ENCODE measurements at regions not wholly inside any gene's neighbourhood (a gene's known extent, or its start where the extent isn't known, plus 50 kb on each side); places are given as distances from the start of the nearest gene placed in this dataset.

DNA sequence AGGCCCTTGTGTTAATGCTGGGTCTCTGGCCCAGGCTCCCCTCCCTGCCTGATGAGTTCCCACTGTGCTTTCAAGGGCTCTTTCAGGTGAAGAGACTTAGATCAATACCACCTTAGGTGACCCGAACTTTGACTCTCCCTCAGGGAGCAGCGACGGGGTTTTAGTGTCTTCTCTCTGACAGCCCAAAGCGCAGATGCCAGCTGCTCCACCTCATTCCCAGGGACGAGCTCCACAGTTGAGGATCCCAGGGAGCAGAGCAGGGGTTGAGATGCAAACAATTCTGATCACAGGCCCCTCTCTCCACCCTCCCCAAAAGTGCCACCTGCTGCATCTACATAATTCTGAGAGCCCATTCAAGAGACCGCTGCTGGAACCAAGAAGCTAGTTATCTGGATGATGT is 265.1 kb downstream of the TJP1 start:
- intact Hi-C loops (cut with micrococcal nuclease), result no loop called here

DNA sequence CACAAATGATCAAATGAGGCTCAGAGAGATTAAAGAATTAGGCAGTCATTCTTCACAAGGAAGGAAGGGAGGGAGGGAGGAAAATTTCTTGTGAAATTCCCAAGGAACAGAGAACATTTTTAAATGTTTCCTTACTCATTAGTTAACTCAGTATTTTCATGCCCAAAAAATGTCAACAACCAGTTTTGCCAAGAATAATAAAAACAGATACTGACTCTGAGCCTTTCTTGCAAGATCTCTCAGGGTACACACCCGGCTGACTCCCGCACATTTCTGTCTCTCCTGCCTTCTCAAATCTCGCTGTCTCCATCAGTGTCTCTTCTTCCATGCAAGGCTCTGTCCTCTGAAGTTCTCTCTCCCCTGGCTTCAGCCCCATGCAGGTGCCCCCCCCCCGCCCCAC is 265.9 kb downstream of the TJP1 start:
- intact Hi-C loops (cut with micrococcal nuclease), result no loop called here

DNA sequence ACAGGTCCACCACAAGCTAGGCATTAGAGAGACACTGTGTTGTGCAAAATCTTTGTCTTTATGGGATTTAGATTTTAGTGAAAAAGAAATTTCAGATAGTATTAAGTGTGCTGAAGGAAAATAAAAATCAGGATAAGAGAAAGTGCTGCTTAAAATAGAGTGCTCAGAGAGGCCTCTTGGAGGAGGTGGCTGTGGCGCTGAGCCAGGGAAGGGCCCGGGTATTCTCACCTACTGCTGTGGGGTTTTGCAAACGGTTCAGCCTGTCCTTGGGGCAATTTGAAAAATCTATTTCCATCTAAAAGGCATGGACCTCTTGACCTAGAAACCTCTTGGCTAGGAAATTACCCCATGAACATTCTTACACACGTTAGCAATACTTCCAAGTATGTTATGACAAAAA is 267.7 kb downstream of the TJP1 start:
- intact Hi-C loops (cut with micrococcal nuclease), result no loop called here

DNA sequence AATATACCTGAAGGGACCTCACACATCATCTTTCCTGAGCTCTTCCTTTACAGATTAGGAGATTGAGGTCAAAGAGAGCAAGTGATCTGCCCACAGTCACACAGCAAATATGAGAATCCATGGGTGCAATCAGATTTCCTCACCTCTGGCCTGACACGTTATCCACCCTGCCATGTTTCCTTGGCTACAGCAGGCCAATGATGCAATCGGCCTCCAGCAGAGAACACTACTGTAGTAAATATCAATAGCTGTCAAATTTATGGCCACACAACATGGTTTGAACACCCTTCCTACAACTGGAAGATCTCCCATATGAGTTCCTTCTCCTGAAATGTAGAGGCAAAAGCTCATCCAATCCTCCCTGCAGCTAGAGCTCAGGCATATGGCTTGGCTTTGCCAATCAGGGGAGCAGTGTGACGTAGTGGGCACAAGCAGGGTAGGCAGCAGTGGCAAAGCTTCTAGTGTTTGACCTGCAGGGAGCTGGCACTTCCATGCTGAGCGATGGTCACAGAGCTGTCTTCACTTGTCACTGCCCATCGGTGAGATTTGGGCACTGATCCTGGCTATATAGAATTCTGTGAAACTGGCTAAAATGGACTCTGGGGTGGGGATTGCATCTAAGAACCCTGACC is 271.3 kb downstream of the TJP1 start:
- intact Hi-C loops (cut with micrococcal nuclease), result no loop called here

DNA sequence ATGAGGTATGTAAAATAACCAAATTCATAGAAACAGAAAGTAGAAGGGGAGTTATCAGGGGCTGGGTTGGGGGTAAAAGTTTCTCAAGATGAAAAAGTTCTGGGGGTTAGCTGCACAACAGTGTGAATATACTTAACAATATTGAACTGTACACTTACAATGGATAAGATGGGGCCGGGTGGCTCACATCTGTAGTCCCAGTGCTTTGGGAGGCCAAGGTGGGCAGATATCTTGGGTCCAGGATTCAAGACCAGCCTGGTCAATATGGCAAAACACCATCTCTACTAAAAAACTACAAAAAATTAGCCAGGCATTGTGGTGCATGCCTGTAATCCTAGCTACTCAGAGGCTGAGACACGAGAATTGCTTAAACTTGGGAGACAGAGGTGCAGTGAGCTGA is 274.3 kb downstream of the TJP1 start:
- intact Hi-C loops (cut with micrococcal nuclease), result no loop called here

DNA sequence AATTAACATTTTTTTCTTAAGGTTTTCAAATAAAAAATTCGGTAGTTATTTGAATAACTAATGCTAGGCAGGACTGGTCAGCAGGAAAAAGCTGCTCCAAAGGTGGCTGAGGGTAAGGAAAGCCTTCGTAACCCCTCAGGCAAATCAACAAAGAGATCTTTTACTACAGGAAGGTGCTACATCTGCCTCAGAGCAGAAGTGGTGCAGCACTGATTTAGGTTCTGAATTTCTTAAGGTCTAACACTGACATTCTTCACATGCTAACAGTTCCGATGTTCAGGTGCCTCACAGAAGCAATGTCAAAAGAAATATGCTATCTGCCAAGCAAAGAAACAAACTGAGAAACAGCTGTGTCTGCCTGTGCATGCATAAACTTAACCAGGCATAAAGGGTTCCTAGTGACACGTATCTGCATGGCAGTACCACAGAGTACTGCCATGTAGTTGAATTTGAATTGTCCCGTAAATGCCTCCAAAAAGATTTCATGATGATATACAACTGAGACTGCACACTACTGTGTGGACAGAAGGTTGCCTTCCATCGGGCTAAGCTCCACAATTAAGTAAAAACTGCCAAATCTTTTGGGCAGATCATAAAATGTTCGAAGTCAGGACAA is 275.0 kb upstream of the NSMCE3 start:
- intact Hi-C loops (cut with micrococcal nuclease), result no loop called here

DNA sequence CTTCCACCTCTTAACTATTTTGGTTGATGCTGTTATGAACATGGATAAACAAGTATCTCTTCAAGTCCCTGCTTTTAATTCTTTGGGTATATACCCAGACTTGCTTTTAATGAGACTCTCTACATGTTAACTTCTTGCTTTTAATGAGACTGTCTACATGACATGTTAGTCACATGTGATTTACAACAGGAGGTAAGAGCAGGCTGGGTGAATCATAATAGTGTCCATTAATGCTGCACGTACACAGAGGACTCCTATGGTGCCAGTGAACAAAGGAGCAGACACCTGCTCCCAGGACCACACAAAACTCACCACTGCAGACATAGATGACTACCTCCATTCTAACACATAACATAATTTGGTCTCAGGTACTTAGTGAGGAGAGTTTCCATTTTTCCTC is 273.4 kb upstream of the NSMCE3 start:
- intact Hi-C loops (cut with micrococcal nuclease), result no loop called here

DNA sequence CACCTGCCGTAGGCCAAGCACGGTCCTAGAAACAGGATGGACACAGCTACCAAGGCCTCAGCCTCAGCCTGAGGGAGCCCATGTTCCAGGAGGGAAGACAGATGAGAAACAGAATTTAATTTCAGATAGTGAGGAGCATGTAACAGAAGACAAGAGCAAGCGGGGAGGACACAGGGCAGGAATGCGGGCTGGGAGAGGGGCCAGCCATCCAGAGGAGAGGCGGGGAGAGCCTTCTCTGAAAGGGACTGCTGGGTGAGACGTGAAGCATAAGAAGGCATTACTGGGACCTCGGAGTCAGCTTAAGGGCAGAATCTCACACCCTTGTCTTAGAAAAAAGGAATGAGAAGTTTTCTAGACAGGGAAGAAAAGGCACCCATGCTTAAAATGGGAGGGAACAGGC is 271.7 kb upstream of the NSMCE3 start:
- intact Hi-C loops (cut with micrococcal nuclease), result no loop called here

DNA sequence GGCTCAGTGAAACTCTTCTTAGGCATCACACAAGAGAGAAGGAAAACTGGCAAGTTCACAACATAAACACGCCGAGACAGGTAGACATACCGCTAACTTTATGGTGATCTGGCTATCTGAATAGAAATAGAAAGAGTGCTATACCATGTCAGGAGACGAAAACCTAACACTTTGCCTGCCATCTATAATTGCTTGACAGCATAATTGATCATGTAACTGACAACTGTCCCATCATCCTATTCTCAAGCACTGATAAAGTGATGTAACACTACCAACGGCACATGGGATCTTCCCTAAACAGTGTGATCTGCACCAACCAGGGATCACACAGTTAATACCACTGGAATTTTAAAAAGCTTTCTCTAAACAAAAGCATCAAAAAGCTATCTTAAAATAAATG is 270.9 kb upstream of the NSMCE3 start:
- intact Hi-C loops (cut with micrococcal nuclease), result no loop called here

DNA sequence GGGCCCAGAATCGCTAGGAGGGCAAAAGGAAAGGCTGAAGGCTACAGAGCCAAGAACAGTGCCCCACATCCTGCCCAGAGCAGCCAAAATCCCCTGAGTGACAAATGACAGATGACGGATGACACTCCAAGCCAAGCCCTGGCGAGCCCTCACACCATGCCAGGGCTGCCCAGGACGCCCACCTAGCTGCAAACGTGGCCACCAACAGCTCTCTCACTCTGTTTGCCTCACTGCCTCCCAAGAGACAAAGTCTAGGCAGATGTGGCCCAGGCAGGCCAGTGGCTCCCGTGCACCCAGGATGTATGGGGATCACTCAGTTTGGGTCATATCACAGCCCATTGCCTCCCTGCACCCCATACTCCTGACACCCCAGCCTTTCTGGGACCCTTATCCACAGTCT is 270.1 kb upstream of the NSMCE3 start:
- intact Hi-C loops (cut with micrococcal nuclease), result no loop called here

DNA sequence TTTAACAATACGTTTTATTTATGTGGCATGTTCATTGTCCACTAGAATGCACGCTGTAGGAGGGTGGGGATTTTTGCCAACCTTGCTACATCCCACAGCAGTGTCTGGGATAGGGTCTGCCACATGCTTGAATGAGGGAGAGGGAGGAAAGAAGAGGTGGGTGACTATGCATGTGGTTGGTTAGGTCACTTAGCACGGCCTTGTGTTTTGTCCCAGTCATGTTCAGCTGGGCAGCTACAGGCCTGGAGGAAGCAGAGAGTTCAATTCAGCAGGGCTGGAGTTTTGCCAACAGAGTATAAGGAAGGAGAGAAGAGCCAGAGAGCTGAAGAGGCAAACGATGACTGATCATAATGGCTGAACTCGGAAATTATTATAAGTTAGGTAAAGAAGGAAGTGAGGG is 268.4 kb upstream of the NSMCE3 start:
- intact Hi-C loops (cut with micrococcal nuclease), result no loop called here

DNA sequence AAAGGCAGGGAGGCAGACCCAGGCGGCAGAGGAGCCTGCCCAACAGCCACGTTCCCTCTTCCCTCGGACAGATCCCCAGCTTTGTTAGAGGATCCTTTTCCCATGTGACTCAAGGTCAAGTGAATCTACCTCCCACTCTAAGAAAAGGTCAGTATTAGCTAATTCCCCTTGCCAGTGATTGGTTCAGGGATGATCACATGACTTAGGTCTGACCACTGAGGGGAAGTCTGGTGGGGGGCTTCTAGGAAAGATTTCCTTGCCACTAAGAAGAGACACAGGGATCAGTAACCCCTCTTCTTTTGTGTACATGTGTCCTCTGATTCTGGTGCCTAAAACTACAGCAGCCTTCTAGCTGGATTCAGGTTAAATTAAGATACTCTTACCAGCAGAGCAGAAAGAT is 266.3 kb upstream of the NSMCE3 start:
- intact Hi-C loops (cut with micrococcal nuclease), result no loop called here

DNA sequence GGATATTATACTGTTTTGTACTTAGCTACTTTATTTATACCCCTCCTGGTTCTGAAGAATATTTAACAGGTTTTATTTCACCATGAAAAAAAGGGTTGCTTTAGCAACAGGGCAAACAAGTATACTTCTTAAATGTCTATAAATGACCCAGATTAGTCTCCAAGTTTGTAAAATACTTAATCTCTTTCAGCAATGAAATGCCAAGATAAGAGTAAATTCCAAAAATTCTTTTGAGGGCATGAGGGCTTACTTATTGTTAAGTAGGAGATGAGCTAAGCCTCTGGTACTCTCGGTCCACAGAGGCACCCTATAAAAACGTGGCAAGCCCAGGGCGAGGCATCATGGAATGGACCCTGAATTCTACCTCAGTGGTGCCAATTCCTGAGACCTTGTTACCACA is 264.8 kb upstream of the NSMCE3 start:
- intact Hi-C loops (cut with micrococcal nuclease), result no loop called here

DNA sequence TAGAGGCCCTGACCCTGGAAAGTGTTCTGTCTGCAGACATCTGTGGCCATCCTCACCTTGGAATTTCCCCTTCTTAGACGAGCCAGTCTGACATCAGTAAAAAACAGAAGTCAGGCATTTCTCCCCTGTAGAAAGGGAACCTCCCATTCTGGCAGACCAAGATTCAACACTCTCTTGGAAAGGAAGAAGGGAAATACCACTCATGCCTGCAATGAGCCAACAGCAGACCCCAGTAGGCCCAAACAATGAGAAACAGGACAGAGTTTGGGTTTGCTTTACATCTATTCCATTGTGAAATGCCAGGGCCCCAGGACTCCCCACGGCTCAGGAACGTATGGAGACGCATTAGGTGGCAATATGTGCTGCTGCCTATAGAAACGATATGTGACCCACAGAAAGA is 264.0 kb upstream of the NSMCE3 start:
- intact Hi-C loops (cut with micrococcal nuclease), result no loop called here

DNA sequence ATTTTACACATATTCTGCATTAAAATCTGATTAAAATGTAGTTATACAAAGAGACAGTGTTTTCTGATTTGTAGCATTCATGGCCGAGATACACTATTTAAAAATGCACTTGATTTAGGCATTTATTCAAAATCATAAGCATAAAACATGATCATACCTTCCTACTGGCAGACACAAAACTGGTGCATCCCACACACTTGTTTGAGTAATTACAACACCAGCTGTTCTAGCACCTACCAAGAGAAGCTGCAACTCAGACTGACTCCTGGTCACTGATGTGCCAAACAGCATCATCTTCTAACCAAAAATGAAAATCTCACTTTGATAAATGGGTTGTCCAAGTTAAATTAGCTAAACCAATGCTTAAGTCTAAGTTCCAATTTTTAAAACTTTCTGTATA is 262.7 kb upstream of the NSMCE3 start:
- intact Hi-C loops (cut with micrococcal nuclease), result no loop called here

DNA sequence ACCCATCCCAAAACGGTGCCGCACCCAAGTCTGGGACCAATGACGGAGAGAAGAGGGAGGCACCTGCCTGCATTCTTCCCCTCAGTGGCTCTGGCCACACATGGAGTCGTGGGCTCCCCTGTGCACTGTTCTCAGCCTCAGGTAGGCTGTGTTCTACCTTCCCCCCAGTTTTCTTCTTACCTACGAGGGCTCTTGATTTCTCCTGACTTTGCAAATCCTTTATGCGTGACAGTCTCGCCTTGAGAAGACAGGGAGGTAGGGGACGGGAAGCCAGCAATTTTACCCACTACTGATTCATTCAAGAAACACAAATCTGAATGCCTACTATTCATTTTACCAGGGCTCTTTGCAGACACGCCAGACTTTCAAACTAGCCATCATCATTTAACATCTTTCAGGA is 261.3 kb upstream of the NSMCE3 start:
- intact Hi-C loops (cut with micrococcal nuclease), result no loop called here

DNA sequence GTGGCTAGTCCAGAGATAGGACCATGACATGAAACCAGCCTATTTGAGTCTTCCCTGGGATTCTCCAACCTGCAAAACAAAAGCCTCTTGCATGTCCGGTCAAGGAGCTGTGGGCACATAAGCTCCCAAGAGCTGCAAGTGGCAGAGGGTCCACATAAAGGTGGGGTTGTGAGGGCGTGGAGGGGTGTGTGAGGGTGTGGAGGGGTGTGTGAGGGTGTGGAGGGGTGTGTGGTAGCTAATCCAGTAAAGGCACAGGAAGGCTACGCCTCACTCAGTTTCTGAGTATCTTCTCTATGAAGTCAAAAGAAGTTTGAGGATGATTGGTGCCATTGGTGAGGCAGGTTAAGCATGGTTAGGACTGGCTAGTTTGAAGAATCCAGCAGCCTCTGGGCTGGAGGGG is 259.4 kb upstream of the NSMCE3 start:
- intact Hi-C loops (cut with micrococcal nuclease), result no loop called here

DNA sequence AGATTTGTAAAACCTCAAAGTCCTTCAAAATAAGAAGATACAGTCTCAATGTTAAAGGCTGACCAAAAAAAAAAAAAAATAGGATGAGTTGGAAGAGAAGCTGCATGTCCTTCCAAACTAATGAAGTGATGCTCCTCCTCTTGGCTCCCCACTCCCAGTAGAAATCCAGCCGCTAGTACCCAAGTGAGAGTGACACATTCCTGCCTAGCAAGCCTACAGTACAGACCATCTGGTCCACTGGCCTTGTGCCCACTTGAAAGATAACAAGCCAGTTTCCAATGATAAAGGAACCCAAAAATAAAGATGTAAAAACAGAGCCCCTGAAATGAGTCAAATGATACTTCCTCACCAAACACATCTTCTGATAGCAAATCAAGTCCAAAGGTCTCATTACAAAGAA is 258.7 kb upstream of the NSMCE3 start:
- intact Hi-C loops (cut with micrococcal nuclease), result no loop called here

DNA sequence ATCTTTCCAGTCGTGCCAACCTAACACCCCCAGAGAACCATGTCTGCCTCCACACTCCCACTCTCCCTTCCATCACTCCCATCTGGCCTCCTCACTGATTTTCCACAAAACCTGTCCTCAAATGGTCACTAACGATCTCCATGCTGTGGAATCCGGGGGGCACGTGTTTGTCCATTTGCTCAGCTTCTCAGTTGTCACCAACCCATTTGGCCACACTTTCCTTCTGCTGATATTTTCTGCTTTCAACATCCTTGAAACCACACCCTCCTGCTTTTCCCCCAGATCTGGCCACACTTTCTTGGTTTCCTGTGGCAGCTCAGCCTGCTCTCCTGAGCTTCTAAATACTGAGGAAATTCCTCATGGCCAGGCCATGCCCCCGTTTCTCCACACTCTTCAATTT is 257.2 kb upstream of the NSMCE3 start:
- intact Hi-C loops (cut with micrococcal nuclease), result no loop called here

DNA sequence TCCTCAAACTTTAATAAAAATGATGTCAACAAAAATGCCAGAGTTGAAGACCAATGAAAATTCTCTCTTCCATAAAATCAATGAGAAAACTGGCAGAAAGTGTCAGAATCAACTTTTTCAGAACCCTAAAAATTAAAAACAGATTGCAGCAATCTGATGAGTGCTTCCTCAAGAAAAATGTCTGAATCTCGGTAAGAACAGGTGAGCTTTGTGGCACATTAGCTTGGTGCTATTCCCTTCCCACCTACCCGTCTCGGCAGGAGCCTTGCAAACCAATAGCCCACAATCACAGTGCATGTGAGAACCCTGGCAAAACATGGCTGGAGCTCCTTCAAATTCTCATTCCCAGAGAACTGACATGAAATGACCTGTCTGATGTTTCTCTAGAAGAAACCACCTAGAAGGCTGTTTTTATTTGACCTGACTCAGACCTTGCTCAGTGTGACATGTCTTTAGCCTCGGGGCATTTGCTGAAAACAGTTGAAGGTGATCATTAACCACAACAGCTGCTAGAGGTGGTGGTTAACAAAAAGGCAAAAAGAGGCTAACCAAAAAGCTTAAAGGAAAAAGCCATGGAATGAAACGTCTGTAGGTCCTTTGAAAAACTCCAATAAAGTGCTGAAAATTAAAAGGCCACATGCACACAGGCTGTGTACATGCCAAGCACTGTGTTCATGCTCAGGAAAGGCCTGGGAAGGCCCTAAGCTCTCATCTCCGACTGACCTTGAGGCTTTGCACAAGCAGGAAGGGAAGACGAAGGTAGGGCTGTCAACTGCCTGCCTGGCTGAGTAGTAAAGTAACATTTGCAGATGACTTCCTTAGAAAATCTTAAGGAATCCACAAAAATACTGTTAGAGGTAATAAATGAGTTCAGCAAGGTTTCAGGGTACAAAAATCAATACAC is 253.0 kb upstream of the NSMCE3 start:
- intact Hi-C loops (cut with micrococcal nuclease), result no loop called here

DNA sequence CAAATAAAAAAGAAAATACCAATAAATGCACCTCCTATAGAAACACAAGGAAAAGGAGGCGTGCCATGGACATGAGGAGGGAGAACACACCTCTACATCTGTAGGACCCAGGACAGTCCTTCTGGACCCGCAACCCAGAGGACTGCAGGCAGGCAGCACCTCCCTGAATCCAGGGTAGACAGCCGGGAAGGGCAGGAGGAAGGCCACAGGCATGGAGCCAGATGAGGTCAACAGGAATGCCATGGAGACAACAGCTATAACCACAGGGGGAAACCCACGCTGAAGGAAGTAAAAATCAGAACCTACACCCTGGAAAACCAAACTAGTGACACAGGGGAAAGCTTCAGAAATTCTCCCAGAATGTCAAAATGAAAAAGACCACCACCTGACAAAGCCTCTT is 248.8 kb upstream of the NSMCE3 start:
- intact Hi-C loops (cut with micrococcal nuclease), result no loop called here

DNA sequence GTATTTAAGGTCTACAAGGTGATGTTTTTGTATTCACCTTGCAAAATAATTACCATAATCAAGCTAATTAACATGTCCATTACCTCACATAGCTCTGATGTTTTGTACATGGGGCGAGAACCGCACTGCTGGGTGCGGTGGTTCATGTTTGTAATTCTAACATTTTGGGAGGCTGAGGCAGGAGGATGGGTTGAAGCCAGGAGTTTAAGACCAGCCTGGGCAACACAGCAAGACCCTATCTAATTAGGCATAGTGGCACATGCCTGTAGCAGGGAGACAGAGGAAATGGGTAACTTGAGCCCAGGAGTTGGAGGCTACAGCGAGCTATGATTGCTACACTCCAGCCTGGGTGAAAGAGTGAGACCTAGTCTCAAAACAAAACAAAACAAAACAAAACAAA is 248.2 kb upstream of the NSMCE3 start:
- intact Hi-C loops (cut with micrococcal nuclease), result no loop called here

DNA sequence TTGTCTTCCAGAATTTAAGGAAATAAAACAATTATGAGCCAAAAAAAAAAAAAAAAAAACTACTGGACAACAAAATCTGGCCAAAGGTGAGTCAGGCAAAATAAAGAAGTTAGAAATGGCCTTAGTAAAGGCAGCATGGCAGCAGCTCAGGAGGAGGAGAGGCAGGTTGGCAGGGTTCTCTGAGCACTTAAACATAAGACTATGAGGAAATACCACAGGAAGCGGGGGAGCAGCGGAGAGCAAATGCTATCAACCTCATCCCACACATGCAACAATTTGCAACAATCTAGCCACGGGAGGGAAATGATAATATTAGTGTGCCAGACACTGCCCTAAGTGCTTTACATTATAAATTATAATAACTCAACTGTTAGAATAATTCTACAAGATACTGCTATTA is 247.3 kb upstream of the NSMCE3 start:
- intact Hi-C loops (cut with micrococcal nuclease), result no loop called here
